IMR-90 (cell line): ENCODE measurements at regions not wholly inside any gene's neighbourhood (a gene's known extent, or its start where the extent isn't known, plus 50 kb on each side); places are given as distances from the start of the nearest gene placed in this dataset.

ENCODE experiments used
- ATAC-seq: fragments of 200-7000 bp; cut with Tn5 transposase; 2 replicates; pipeline ENCODE4 v1.9.1; 2020; ENCODE audit warnings: low read depth, mild to moderate bottlenecking, moderate library complexity
- BruUV-seq: library from RNA; stranded (reverse); fragments of 400-500 nt; replicated peaks from 2 replicates; lab custom pipeline; 2021; lab: Mats Ljungman, UMichigan
- CTCF ChIA-PET: fragments of 300-600 bp; formaldehyde crosslinking; extraction: SDS; loops from one replicate; lab custom pipeline; 2021; ENCODE audit warnings: antibody characterized with exemption; lab: Yijun Ruan, JAX
- POLR2A ChIA-PET: fragments of 300-600 bp; sonication (Branson Sonifier 250); formaldehyde crosslinking; loops from one replicate; lab custom pipeline; 2022; ENCODE audit warnings: antibody characterized with exemption; ENCODE audit not compliant: unreplicated experiment; lab: Charles Lee
- DNase-seq: peaks from one replicate; pipeline ENCODE4 v3.0.0; 2013
- H2AFZ ChIP-seq: replicated peaks from 2 replicates; pipeline ENCODE3; 2013; ENCODE audit warnings: low read length, mild to moderate bottlenecking; ENCODE audit not compliant: poor library complexity
- H2AK5ac ChIP-seq: 2 replicates; pipeline ENCODE4 v1.6.1; 2013; ENCODE audit warnings: low read depth, low read length, inconsistent platforms
- H2AK9ac ChIP-seq: replicated peaks from 2 replicates; pipeline ENCODE3; 2013; ENCODE audit warnings: mild to moderate bottlenecking, low read depth, low read length, moderate library complexity; ENCODE audit not compliant: poor library complexity
- H2BK120ac ChIP-seq: 2 replicates; pipeline ENCODE4 v1.6.1; 2013; ENCODE audit warnings: low read depth, low read length, inconsistent platforms
- H2BK15ac ChIP-seq: 3 replicates; pipeline ENCODE4 v1.6.1; 2013; ENCODE audit warnings: low read depth, low read length, inconsistent platforms
- H2BK20ac ChIP-seq: 2 replicates; pipeline ENCODE4 v1.6.1; 2013; ENCODE audit warnings: low read depth, mild to moderate bottlenecking, inconsistent platforms, low read length, moderate library complexity
- H2BK5ac ChIP-seq: 2 replicates; pipeline ENCODE4 v1.6.1; 2013; ENCODE audit warnings: mild to moderate bottlenecking, low read depth, low read length, inconsistent platforms; ENCODE audit not compliant: poor library complexity, severe bottlenecking
- H3K14ac ChIP-seq: replicated peaks from 2 replicates; pipeline ENCODE4 v1.6.1; 2013; ENCODE audit warnings: low read depth, low read length, inconsistent platforms
- H3K18ac ChIP-seq: 2 replicates; pipeline ENCODE4 v1.6.1; 2013; ENCODE audit warnings: low read depth, low read length, control low read depth
- H3K23ac ChIP-seq: 2 replicates; pipeline ENCODE4 v1.6.1; 2013; ENCODE audit warnings: low read depth, low read length, inconsistent platforms
- H3K27ac ChIP-seq: 2 replicates; pipeline ENCODE4 v1.5.1; 2013; ENCODE audit warnings: mild to moderate bottlenecking, control low read depth, low read length; ENCODE audit not compliant: insufficient read depth
- H3K27me3 ChIP-seq: 2 replicates; pipeline ENCODE4 v1.6.1; 2013; ENCODE audit warnings: low read length; ENCODE audit not compliant: control insufficient read depth, insufficient read depth
- H3K36me3 ChIP-seq: 2 replicates; pipeline ENCODE4 v1.6.1; 2013; ENCODE audit warnings: low read length, mixed read lengths; ENCODE audit not compliant: control insufficient read depth, insufficient read depth
- H3K4ac ChIP-seq: 2 replicates; pipeline ENCODE4 v1.6.1; 2013; ENCODE audit warnings: low read depth, low read length, inconsistent platforms
- H3K4me1 ChIP-seq: 2 replicates; pipeline ENCODE4 v1.6.1; 2013; ENCODE audit warnings: low read length, mixed read lengths; ENCODE audit not compliant: control insufficient read depth, insufficient read depth
- H3K4me2 ChIP-seq: 2 replicates; pipeline ENCODE4 v1.6.1; 2013; ENCODE audit warnings: low read depth, mild to moderate bottlenecking, control low read depth, low read length, moderate library complexity
- H3K4me3 ChIP-seq: 2 replicates; pipeline ENCODE4 v1.5.1; 2013; ENCODE audit warnings: low read depth, mild to moderate bottlenecking, control low read depth, low read length, moderate library complexity; ENCODE audit not compliant: insufficient read depth
- H3K56ac ChIP-seq: 2 replicates; pipeline ENCODE4 v1.6.1; 2013; ENCODE audit warnings: low read length, inconsistent platforms; ENCODE audit not compliant: insufficient read depth; ENCODE audit errors: extremely low read depth
- H3K79me1 ChIP-seq, 2 experiments: 2 replicates each; pipeline ENCODE4 v1.6.1; 2013; ENCODE audit warnings: low read length in 2 of 2, inconsistent platforms in 1 of 2, low read depth in 1 of 2
- H3K9ac ChIP-seq: 2 replicates; pipeline ENCODE4 v1.6.1; 2013; ENCODE audit warnings: low read depth, low read length, control low read depth
- H3K9me1 ChIP-seq: 2 replicates; pipeline ENCODE4 v1.6.1; 2013; ENCODE audit warnings: low read length, inconsistent platforms; ENCODE audit not compliant: insufficient read depth
- H3K9me3 ChIP-seq: 2 replicates; pipeline ENCODE4 v1.6.1; 2013; ENCODE audit warnings: low read length; ENCODE audit not compliant: control insufficient read depth, insufficient read depth
- H4K20me1 ChIP-seq: 2 replicates; pipeline ENCODE4 v1.6.1; 2013; ENCODE audit warnings: low read length, inconsistent platforms; ENCODE audit not compliant: insufficient read depth
- H4K5ac ChIP-seq: 2 replicates; pipeline ENCODE4 v1.6.1; 2013; ENCODE audit warnings: mild to moderate bottlenecking, low read depth, low read length, control low read depth
- H4K8ac ChIP-seq, 2 experiments: 2 replicates each; pipeline ENCODE4 v1.6.1; 2013; ENCODE audit warnings: low read depth in 2 of 2, low read length in 2 of 2, control low read depth in 1 of 2, inconsistent platforms in 1 of 2
- H4K91ac ChIP-seq: 2 replicates; pipeline ENCODE4 v1.6.1; 2013; ENCODE audit warnings: low read depth, low read length, inconsistent platforms; ENCODE audit not compliant: insufficient read depth
- BHLHE40 ChIP-seq: fragments of 150-350 bp; IDR thresholded peaks from 2 replicates; pipeline ENCODE4 v1.6.1; 2016; ENCODE audit warnings: mild to moderate bottlenecking, low read depth, low read length
- CHD1 ChIP-seq: IDR thresholded peaks from 2 replicates; pipeline ENCODE4 v1.6.1; 2012; ENCODE audit warnings: low read depth, low read length, improper control_type of control experiment
- MXI1 ChIP-seq: IDR thresholded peaks from 2 replicates; pipeline ENCODE4 v1.6.1; 2012; ENCODE audit warnings: low read depth, mild to moderate bottlenecking, low read length, moderate library complexity, borderline replicate concordance
- POLR2A ChIP-seq: IDR thresholded peaks from 2 replicates; pipeline ENCODE4 v1.6.1; 2012; ENCODE audit warnings: mild to moderate bottlenecking, low read depth, low read length
- WGBS, 2 experiments: methylation state at CpG; one replicate each; pipeline versions ENCODE4 v1.1.5 to v1.1.7; 2013; ENCODE audit warnings: missing lambda C conversion rate in 2 of 2; ENCODE audit not compliant: insufficient read length in 1 of 2; ENCODE audit errors: extremely low coverage in 2 of 2; 5-methylcytosine and 5-hydroxymethylcytosine counted together
- dilution Hi-C: fragments of 300-500 bp; cut with HindIII; formaldehyde crosslinking; loops from one replicate; pipeline ENCODE4 v1.14.3; 2018; ENCODE audit warnings: low sequenced_read_pairs; ENCODE audit not compliant: unreplicated experiment
- in situ Hi-C: fragments of 300-500 bp; cut with MboI; formaldehyde crosslinking; loops from 3 replicates; pipeline ENCODE4 v1.14.3; 2019; ENCODE audit warnings: low sequenced_read_pairs, inconsistent platforms, mixed read lengths
- intact Hi-C: fragments of 100-400 bp; cut with micrococcal nuclease; formaldehyde crosslinking; loops from 2 replicates; pipeline ENCODE4 v1.10.0; 2022

DNA sequence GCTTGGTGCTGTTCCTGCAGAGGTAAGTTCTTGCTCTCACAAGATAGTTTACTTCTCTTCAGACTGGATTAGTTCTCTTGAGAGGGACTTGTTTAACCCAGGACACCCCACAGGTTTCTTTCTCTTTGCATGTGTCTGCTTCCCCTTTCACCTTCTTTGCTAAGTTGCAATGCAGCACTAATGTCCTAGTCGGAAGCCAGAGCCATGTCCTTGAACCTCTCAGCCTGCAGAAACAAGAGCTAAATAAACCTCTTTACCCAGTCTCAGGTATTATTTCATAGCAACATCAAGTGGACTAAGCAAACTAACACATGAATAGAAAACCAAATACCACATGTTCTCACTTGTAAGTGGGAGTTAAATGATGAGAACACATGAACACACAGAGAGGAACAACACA lies 915.2 kb downstream of the NSUN3 start:
- H3K27ac ChIP-seq, result no peak overlapping the region
- no peak overlapping the region for H3K4me3 ChIP-seq
- no peak overlapping the region for H2AK9ac ChIP-seq
- H2AK5ac ChIP-seq, result no peak overlapping the region
- no peak overlapping the region for H2BK15ac ChIP-seq
- H2BK5ac ChIP-seq, result no peak overlapping the region
- no peak overlapping the region for H3K23ac ChIP-seq
- no peaks in the 10 kb centered on the region for H3K36me3 ChIP-seq
- H4K20me1 ChIP-seq, result no peaks in the 10 kb centered on the region
- ChIA-PET POLR2A (no interaction called here), CTCF (no interaction called here)
- no peak overlapping the region for H3K56ac ChIP-seq
- no CpG with 5 or more reads among the region's 1 CpG for WGBS, 2 experiments
- H3K18ac ChIP-seq, result no peak overlapping the region
- H2BK20ac ChIP-seq, result no peak overlapping the region
- no peak for TF ChIP-seq BHLHE40
- TF ChIP-seq POLR2A, result no peak
- no peak for TF ChIP-seq CHD1
- no peak for TF ChIP-seq MXI1
- dilution Hi-C loops (no loop called here), in situ Hi-C loops (no loop called here), intact Hi-C loops (no loop called here)
- ATAC-seq (no peak), DNase-seq (no peak)
- no peaks in the 10 kb centered on the region for H3K79me1 ChIP-seq
- H4K91ac ChIP-seq, result no peak overlapping the region
- no peak overlapping the region for H2AFZ ChIP-seq
- no peaks in the 10 kb centered on the region for H3K27me3 ChIP-seq
- H3K4me1 ChIP-seq, result no peaks in the 10 kb centered on the region
- H3K14ac ChIP-seq, result no peak overlapping the region
- H3K9me3 ChIP-seq, result peaks cover 3% of the 10 kb centered on the region; the same call in 1 of the 2 replicates
- no peak overlapping the region for H2BK120ac ChIP-seq
- no peak overlapping the region for H3K9ac ChIP-seq
- no peak overlapping the region for H4K8ac ChIP-seq
- H3K4me2 ChIP-seq, result no peak overlapping the region
- H3K4ac ChIP-seq, result no peak overlapping the region
- no peak overlapping the region for H4K5ac ChIP-seq
- no TSS peak for BruUV-seq
- H3K9me1 ChIP-seq, result no peaks in the 10 kb centered on the region
